ENCODE measurements at regions not wholly inside any gene's neighbourhood (a gene's known extent, or its start where the extent isn't known, plus 50 kb on each side); places are given as distances from the start of the nearest gene placed in this dataset.
"Not testable (repeated sequence)": the region's sequence is repeated elsewhere in the genome, so short reads cannot be mapped to it uniquely, and the experiment has no call there.

DNA sequence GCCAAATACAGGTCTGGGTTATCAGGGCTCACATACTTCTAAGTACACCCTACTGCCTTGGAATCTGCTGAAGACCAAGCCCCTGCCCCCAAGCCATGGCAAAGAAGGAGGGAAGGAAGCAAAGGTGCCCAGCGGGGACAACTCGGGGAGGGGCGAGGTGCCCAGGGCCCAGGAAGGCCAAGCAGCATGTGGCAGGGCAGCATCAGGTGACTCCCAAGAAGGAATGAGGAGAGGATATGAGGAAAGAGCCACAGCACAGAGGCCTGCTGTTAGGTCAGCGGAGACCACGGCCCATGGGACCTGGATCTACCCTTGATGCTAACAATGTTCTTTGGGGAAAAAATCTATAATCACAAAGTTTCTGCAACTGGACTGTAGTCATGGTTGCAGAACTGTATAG, 142.6 kb upstream of the CRHR1 start:
- no peak for DNase-seq (ENCODE audit: low read depth, low spot score)
- POLR2A ChIA-PET, result no interaction called here
- CTCF ChIA-PET, result interaction anchor here (1.0 to 9.5 kb wide), 11 partner anchors 9 to 210 kb away, joined by 3 to 260 read pairs (median 4); no protein-coding TSS in a partner anchor
- H3K4me3 ChIP-seq (ENCODE audit: low read depth, low read length), result no peak overlapping the region
- TF ChIP-seq, protein P1, sequence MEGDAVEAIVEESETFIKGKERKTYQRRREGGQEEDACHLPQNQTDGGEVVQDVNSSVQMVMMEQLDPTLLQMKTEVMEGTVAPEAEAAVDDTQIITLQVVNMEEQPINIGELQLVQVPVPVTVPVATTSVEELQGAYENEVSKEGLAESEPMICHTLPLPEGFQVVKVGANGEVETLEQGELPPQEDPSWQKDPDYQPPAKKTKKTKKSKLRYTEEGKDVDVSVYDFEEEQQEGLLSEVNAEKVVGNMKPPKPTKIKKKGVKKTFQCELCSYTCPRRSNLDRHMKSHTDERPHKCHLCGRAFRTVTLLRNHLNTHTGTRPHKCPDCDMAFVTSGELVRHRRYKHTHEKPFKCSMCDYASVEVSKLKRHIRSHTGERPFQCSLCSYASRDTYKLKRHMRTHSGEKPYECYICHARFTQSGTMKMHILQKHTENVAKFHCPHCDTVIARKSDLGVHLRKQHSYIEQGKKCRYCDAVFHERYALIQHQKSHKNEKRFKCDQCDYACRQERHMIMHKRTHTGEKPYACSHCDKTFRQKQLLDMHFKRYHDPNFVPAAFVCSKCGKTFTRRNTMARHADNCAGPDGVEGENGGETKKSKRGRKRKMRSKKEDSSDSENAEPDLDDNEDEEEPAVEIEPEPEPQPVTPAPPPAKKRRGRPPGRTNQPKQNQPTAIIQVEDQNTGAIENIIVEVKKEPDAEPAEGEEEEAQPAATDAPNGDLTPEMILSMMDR (IDR thresholded peaks at IDR 0.05; ENCODE audit: insufficient read depth, low read length, missing control alignments), result no peak

DNA sequence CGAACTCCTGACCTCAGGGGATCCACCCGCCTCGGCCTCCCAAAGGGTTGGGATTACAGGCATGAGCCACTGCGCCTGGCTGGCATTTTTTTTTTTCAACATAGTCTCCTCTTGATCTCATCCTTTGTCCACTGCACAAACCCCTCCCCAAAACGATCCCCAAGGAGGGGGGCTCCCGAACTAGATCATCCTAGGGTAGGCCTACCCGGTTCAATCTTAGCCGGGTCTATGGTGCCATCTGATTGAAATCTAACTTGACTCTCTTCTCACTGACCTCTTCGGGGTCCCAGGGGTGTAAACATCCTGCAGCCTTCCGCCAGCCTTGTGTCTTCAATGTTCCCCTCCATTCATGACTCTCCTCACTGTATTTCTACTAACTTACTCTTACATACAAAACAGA, 140.5 kb upstream of the CRHR1 start:
- TF ChIP-seq, protein P1 (IDR thresholded peaks at IDR 0.05; ENCODE audit: insufficient read depth, low read length, missing control alignments), result no peak
- H3K4me3 ChIP-seq (ENCODE audit: low read depth, low read length), result no peak overlapping the region
- CTCF ChIA-PET, result interaction anchor here (4.6 to 9.5 kb wide), 2 partner anchors 191 to 208 kb away, joined by 43 to 260 read pairs; no protein-coding TSS in a partner anchor
- DNase-seq (ENCODE audit: low read depth, low spot score), result no peak
- POLR2A ChIA-PET, result no interaction called here

GRCh38 chr17:45644637-45645036, 139.5 kb upstream of the CRHR1 start:
- CTCF ChIA-PET, result interaction anchor here (1.2 to 5.3 kb wide), 3 partner anchors 187 to 305 kb away, joined by 3 to 34 read pairs (median 6); no protein-coding TSS in a partner anchor
- H3K4me3 ChIP-seq (ENCODE audit: low read depth, low read length); DNase-seq (ENCODE audit: low read depth, low spot score); POLR2A ChIA-PET: not testable (repeated sequence)

DNA sequence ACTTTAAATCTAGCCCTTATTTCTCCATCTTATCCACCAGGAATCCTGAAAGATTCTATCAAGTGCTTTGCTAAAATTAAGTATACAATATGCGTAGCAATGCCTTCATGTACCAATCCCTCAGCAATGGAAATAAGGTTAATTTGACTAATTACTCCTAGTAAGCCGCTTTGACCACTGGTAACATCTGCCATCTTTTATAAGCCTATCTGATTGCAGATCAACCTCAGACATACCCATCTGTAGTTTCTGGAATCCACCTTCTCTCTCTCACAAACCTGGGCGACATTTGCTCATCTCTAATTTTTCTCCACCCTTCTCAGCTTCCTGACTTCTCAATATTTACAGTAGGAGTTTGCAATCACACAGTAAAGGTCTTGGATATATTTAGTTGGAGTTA, 138.8 kb upstream of the CRHR1 start:
- TF ChIP-seq, protein P1 (IDR thresholded peaks at IDR 0.05; ENCODE audit: insufficient read depth, low read length, missing control alignments), result no peak
- no peak overlapping the region for H3K4me3 ChIP-seq (ENCODE audit: low read depth, low read length)
- POLR2A ChIA-PET, result no interaction called here
- CTCF ChIA-PET, result interaction anchor here (1.2 to 5.3 kb wide), 3 partner anchors 186 to 304 kb away, joined by 3 to 34 read pairs (median 6); no protein-coding TSS in a partner anchor
- no peak for DNase-seq (ENCODE audit: low read depth, low spot score)

DNA sequence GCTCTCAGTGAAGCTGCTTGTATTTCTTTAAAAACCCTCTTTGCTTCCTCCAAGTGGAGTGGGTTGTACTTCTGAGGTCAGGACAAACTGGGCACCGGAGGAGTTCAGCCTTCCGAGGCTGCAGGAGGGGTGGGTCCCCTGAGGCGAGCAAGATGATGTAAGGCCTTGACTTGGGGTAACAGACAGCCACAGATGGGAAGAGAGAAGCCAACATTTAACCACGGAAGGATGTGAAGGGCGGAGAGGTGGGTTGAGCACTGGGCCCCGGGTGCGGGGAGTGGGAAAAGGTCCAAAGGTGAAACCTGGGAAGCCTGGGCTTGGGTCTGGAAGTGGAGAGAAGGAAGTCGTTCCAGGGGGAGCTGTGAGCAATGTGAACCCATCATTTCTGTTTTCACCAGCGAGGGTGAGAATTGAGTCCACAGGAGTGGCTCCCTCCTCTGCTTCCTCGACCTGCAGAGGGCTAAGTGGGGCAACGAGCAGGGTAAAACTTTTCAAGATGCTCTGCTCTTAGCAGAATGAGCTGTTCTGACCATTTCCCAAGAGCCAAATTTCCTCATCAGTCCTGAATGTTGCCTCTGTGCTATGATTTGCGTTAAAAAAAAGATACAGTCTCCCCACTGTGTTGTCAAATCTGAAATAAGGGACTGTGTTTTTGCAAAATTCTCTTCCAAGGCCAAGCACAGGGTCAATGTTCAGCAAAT, 137.7 kb upstream of the CRHR1 start:
- no peak for DNase-seq (ENCODE audit: low read depth, low spot score)
- H3K4me3 ChIP-seq (ENCODE audit: low read depth, low read length), result no peak overlapping the region
- ChIA-PET POLR2A (no interaction called here), CTCF (interaction anchor here (1.3 to 5.3 kb wide), 3 partner anchors 185 to 247 kb away, joined by 4 to 34 read pairs (median 5); no protein-coding TSS in a partner anchor)
- TF ChIP-seq, protein P1 (IDR thresholded peaks at IDR 0.05; ENCODE audit: insufficient read depth, low read length, missing control alignments), result no peak

DNA sequence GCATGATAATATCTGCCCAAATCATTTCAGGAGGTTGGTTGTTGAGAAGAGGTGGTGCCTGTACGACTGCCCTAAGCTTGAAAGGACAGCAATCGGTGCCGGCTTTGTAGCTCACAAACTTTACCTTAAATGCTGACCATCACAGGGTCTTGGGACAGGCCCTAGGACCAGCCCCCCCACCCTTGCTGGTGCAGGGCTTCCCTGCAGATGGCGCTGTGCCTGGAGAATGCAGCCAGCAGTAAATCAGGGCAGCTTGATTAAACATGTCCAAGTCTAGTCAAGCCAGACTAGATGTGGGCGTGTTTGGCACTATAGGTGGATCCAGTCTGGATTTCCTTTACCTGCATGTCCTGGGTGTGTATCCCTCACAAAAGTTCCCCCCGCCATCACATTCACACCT, 135.5 kb upstream of the CRHR1 start:
- POLR2A ChIA-PET, result no interaction called here
- TF ChIP-seq, protein P1 (IDR thresholded peaks at IDR 0.05; ENCODE audit: insufficient read depth, low read length, missing control alignments), result no peak
- no peak for DNase-seq (ENCODE audit: low read depth, low spot score)
- CTCF ChIA-PET, result interaction anchor here (2.2 to 5.3 kb wide), 3 partner anchors 9 to 245 kb away, joined by 5 to 34 read pairs (median 10); no protein-coding TSS in a partner anchor
- H3K4me3 ChIP-seq (ENCODE audit: low read depth, low read length), result no peak overlapping the region
